HG02678 (cell line): ENCODE measurements at regions not wholly inside any gene's neighbourhood (a gene's known extent, or its start where the extent isn't known, plus 50 kb on each side); places are given as distances from the start of the nearest gene placed in this dataset.
"Not testable (repeated sequence)": the region's sequence is repeated elsewhere in the genome, so short reads cannot be mapped to it uniquely, and the experiment has no call there.

Experiments
- ATAC-seq: cut with Tn5 transposase; IDR thresholded peaks from one replicate; pipeline ENCODE4 v1.9.1; 2021; ENCODE audit warnings: mild to moderate bottlenecking, moderate library complexity; ENCODE audit not compliant: unreplicated experiment

- no peak for ATAC-seq
Observed at GRCh38 chr5:145467446-145467845, 367.7 kb downstream of the PRELID2 start.

GRCh38 chr5:145466533-145466932 lies 368.6 kb downstream of the PRELID2 start:
- ATAC-seq = no peak

- ATAC-seq = no peak
Observed at GRCh38 chr5:145465474-145466263, 369.5 kb downstream of the PRELID2 start.

- ATAC-seq = no peak
Observed at GRCh38 chr5:145464171-145464570, 371.0 kb downstream of the PRELID2 start.

GRCh38 chr5:145463634-145464033 lies 371.5 kb downstream of the PRELID2 start:
- ATAC-seq = no peak

- ATAC-seq = no peak
Observed at GRCh38 chr5:145462525-145462924, 372.6 kb downstream of the PRELID2 start.

- ATAC-seq = no peak
Observed at GRCh38 chr5:145450286-145450885, 384.8 kb downstream of the PRELID2 start.

- ATAC-seq = no peak
Observed at GRCh38 chr5:145449794-145450193, 385.3 kb downstream of the PRELID2 start.

GRCh38 chr5:145446875-145447274 lies 388.3 kb downstream of the PRELID2 start:
- ATAC-seq = not testable (repeated sequence)

- no peak for ATAC-seq
Observed at GRCh38 chr5:145446412-145446811, 388.7 kb downstream of the PRELID2 start.

- ATAC-seq = no peak
Observed at GRCh38 chr5:145445027-145445426, 390.1 kb downstream of the PRELID2 start.

GRCh38 chr5:145443964-145444363 lies 391.2 kb downstream of the PRELID2 start:
- ATAC-seq = no peak

- ATAC-seq = no peak
Observed at GRCh38 chr5:145443366-145443765, 391.8 kb downstream of the PRELID2 start.

GRCh38 chr5:145442661-145443060 lies 392.5 kb downstream of the PRELID2 start:
- not testable (repeated sequence) for ATAC-seq

GRCh38 chr5:145441228-145441627 lies 393.9 kb downstream of the PRELID2 start:
- ATAC-seq = no peak

GRCh38 chr5:145437627-145438026 lies 397.5 kb downstream of the PRELID2 start:
- ATAC-seq = no peak

- ATAC-seq = no peak
Observed at GRCh38 chr5:145433077-145433476, 402.1 kb downstream of the PRELID2 start.

- ATAC-seq = no peak
Observed at GRCh38 chr5:145429170-145429569, 406.0 kb downstream of the PRELID2 start.

GRCh38 chr5:145408048-145408341 lies 427.1 kb downstream of the PRELID2 start:
- peak; percentile 67 for ATAC-seq

- peak; percentile 46 for ATAC-seq
Observed at GRCh38 chr5:145407300-145408047, 427.7 kb downstream of the PRELID2 start.

GRCh38 chr5:145403992-145404391 lies 431.1 kb downstream of the PRELID2 start:
- ATAC-seq = no peak

- ATAC-seq = no peak
Observed at GRCh38 chr5:145396888-145397287, 438.3 kb downstream of the PRELID2 start.
